NCI-H69 (cell line): ENCODE measurements at regions not wholly inside any gene's neighbourhood (a gene's known extent, or its start where the extent isn't known, plus 50 kb on each side); places are given as distances from the start of the nearest gene placed in this dataset.
"Not testable (repeated sequence)": the region's sequence is repeated elsewhere in the genome, so short reads cannot be mapped to it uniquely, and the experiment has no call there.

Experiments used
- DNase-seq: peaks from one replicate; lab custom pipeline; 2025; lab: John Stamatoyannopoulos, UW

- no peak for DNase-seq
These were observed 115.0 kb downstream of the UBE2U start for GRCh38 chr1:64318428-64318827.

- no peak for DNase-seq
These were observed 116.6 kb downstream of the UBE2U start for GRCh38 chr1:64320007-64320406.

DNA sequence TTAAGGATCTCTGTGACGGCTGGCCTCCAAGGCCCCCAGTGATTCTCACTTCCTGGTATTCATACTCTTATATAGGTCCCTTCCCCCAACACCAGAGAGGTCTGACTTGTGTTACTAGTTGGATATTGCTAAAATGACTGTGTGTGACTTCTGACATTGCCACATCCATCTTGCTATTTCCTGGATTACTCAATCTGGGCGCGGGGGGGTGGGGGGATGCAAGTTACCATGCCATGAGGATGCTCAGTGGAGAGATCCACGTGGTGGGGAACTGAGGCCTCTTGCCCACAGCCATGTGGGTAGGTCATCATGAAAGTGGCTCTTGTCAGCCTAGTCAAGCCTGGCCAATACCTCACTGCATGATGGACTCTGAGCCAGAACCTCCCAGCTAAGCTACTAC is 117.0 kb downstream of the UBE2U start:
- DNase-seq: no peak

DNA sequence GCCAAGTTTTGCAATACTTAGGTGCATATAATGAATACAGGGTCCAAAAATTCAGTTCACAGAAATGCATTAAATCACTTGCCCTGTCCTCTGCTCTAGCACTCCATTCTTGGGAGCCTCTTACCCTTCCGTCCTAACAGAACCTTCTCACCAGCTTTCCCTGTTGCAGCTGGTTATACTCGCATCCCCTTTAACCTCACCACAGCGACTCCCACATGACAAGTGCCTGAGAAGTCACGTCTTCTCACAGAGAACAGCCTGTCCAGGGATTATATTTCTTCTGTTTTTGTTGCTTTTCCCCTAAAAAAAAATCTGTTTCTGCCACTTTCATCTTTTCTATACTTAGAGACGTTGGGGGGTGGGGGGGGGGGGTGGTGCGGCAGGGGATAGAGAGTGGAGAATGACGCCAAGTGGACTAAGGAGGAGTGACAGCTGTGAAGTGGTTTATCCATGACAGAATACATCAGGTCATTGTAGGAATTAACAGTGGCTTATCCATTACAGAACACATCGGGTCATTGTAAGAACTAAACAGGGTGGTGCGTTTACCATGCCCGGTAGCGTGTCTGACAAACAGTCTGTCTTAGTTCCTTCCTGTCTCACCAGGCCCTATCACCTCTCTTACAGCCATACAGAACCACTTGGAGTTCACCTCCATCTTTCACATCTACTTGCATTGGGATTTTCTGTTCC is 117.6 kb downstream of the UBE2U start:
- no peak for DNase-seq

DNA sequence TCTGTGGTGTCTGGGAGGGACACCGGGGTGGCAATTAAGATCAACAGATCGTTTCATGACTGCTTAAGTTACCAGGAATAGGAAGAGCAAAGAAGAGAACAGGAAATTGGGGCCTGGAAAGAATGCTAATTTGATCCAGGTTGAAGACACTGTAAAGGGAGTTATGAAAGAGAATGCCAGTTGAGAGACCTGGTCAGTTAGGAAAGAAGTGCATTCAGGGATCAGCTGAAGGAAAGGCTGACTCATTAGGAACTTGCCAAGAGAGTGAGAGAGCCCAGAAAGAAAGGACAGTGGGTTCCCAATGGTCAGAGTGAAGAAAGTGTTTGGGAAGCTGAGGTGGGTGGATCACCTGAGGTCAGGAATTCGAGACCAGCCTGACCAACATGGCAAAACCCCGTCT is 119.6 kb downstream of the UBE2U start:
- no peak for DNase-seq

DNA sequence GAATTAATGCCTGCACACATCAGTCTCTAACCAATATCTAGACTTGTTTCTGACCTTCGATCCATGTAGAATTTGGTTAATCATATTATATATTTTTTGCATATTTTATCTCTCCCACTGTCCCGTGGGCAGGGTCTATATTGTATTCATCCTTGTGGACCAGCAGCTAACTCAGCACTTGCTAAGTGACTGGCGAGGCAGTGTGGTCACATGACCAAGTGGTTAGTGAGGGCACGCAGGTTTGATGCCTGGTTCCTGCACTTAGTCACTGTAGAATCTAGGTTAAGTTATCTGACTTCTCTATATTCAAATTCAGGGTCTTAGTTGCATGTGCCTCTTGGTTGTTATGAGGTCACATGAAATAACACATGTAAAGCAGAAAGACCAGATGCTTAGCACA is 120.5 kb downstream of the UBE2U start:
- DNase-seq: no peak

DNA sequence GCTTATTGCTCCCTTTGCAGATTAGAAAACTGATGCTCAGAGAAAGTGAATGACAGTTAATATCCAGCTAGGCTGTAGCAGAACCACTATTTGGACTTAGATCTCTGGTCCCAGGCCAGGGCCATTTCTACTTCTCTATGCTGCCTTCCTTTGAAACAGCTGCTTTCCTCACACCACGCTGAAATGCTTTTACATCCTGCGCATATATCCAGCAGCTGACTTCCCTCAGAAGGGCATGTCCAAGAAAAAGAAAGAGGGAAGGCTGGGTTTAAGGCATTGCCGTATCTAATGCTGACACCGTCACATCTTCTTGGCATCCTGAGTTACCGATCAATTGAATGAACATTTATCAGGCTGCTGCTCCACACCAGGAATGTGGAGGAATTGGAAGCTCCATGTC is 122.4 kb downstream of the UBE2U start:
- DNase-seq: no peak

- no peak for DNase-seq
These were observed 123.7 kb downstream of the UBE2U start for GRCh38 chr1:64327119-64327518.

- no peak for DNase-seq
These were observed 124.8 kb downstream of the UBE2U start for GRCh38 chr1:64328193-64328592.

DNA sequence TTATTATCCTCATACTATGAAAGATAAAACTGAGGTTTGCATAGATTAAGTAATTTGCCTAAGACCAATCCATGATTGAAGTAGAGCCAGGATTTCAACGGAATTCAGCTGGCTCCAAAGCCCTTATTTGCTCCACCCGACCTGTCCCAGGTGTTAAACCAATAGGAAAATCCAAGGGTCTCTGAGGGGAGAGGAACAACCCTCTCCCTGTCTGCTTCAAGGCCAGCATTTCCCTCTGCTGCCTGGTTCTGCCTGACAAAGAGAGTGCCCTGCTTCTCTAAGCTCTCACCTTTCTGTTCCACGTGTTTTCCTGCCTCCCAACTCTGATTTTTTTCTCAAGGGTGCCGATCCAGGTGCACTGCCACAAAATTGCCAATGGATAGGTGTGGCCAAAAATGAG is 127.4 kb downstream of the UBE2U start:
- no peak for DNase-seq

DNA sequence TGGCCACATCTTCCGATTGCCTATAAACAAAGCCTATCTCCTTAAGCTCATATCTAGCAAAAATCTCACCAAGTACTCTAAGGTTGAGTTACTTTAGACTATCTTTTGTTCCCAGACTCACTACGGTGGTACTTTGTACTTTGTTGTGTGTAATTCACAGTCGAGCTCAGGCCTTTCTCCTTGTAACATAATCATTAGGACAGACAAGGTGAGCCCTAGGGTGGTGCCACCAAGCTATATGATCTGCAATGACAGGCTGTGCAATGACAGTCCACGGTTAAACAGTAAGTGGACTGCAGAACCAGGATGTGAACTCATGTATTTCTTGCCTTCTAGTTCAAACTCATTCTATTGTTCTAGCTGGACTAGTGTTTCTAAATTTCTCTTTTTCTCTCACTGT is 132.2 kb downstream of the UBE2U start:
- DNase-seq: no peak

DNA sequence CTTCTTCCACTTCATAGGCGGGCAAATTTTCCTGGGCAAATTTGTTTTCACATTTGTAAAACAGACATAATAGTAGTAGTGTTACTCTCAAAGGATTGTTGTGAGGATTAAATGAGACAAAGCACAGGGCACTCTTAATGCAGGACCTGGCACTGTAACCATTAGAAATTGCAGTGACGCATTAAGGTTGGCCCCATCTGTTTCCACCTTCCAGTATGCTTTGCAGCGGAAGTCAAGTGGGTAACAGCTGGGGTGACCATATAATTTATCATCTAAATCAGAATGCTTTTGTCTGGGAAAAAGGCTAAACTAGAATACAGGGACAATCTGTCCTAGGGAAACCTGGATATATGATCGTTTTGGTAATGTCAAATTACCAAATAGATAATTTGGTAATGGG is 132.5 kb upstream of the CACHD1 start:
- peak; percentile 91 for DNase-seq

DNA sequence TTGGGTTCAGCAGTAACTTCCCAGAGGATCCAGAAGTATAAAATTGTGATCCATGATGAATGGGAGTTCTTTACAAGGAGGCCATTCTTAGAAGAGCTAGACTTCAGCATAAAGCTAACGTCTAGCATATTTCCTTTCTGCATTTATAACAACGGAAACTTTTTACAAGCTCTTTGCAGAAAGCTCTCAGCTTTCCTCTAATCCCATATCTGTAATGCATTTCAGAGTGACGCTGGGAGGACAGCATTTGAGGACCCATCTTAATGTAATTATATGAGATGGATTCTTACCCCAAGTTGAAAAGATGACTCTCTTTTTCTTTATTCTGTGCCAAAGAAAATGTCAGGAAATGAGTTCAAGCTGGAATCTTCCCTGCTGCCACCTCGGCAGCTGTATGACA is 132.0 kb upstream of the CACHD1 start:
- no peak for DNase-seq

DNA sequence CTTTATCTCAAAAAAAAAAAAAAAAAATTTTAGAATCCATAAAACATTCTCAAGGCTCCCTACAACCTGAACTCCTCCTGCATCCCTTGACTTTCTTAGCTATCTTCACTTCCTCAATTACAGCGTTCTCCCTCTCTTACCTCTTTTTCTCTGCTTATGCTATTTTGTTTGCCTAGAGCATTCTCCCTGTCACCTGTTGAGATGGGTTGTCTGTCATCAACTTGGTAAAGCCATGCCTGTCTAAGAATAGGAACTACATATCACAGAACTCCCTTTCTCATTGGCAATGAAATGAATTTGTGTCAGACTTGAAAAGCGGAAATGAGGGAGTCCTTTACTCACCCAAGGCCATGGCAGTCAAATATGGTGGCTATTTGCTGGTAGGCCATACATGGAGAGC is 129.6 kb upstream of the CACHD1 start:
- no peak for DNase-seq

DNA sequence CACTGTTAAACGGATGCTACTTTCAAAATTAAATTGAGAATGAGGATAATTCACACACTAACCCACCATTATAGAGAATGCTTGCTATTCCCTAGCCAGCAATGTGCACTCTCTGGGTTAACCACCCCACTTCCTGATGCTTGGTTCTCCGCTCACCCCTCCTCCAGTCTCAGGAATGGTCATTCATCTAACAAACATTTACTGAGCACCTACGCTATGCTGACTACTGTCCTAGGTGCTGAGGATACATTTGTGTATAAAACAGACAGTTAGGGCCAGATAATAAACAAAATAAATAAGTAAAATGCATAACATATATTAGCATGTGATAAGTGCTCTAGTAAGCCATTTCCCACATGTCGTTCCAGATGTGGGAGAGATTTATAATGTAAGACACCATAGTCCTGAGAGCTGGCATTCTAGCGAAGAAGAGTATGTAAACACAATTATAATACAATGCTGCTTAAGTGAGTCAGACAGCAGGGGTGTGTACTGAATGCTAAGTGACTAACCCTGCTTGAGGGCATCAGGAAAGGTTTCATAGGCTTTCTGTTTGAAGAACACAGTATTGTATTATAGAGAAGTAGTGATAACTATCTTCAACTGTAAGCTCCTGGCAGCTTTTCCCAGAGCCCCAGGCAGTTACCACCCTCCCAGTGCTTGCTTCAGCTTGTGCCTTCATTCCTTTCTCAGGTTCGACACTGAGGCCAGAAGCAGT is 126.7 kb upstream of the CACHD1 start:
- DNase-seq: peak; percentile 96

- DNase-seq: peak; percentile 90
These were observed 126.1 kb upstream of the CACHD1 start for GRCh38 chr1:64343823-64344190.

- DNase-seq: peak; percentile 4
These were observed 121.5 kb upstream of the CACHD1 start for GRCh38 chr1:64348270-64348960.

- DNase-seq: no peak
These were observed 120.8 kb upstream of the CACHD1 start for GRCh38 chr1:64348961-64349648.

DNA sequence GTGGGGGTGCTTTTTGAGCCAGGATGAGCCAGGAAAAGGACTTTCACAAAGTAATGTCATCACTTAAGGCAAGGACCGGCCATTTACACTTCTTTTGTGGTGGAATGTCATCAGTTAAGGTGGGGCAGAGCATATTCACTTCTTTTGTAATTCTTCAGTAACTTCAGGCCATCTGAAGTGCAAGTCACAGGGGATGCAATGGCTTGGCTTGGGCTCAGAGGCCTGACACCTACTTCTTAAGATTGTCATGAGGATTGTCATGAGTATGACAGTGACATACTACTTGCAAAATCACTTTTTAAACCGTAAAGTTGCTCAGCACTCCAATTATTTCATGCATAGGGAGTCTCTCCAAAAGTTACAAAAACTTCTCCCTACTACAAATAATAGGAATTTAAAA is 114.4 kb upstream of the CACHD1 start:
- not testable (repeated sequence) for DNase-seq

- DNase-seq: no peak
These were observed 113.2 kb upstream of the CACHD1 start for GRCh38 chr1:64356636-64357256.

- no peak for DNase-seq
These were observed 112.5 kb upstream of the CACHD1 start for GRCh38 chr1:64357422-64357821.

DNA sequence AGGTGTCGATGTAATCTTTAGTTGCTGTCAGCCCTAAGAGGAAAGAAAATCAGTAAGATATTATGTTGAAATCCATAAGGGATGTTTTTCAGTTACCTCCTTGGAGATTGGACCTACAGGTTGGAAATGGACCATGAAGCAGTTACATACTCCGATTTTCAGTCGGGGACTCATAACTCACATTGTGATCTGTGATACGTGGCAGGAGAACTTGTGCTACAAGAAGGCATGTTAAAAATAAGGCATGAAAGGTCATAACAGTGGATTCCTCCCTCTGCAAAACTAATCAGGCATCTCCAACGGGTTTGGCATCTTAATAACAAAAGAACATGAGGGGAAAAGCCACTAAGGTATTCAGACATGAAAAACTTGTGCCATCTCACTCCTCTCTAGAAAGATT is 111.2 kb upstream of the CACHD1 start:
- DNase-seq: no peak
